ENCODE measurements at regions not wholly inside any gene's neighbourhood (a gene's known extent, or its start where the extent isn't known, plus 50 kb on each side); places are given as distances from the start of the nearest gene placed in this dataset.

- TF ChIP-seq JUNB (IDR thresholded peaks at IDR 0.05; ENCODE audit: unreplicated experiment) = no peak
- no peak for TF ChIP-seq NANOG (IDR thresholded peaks at IDR 0.05; ENCODE audit: borderline replicate concordance)
- TF ChIP-seq, protein P1, sequence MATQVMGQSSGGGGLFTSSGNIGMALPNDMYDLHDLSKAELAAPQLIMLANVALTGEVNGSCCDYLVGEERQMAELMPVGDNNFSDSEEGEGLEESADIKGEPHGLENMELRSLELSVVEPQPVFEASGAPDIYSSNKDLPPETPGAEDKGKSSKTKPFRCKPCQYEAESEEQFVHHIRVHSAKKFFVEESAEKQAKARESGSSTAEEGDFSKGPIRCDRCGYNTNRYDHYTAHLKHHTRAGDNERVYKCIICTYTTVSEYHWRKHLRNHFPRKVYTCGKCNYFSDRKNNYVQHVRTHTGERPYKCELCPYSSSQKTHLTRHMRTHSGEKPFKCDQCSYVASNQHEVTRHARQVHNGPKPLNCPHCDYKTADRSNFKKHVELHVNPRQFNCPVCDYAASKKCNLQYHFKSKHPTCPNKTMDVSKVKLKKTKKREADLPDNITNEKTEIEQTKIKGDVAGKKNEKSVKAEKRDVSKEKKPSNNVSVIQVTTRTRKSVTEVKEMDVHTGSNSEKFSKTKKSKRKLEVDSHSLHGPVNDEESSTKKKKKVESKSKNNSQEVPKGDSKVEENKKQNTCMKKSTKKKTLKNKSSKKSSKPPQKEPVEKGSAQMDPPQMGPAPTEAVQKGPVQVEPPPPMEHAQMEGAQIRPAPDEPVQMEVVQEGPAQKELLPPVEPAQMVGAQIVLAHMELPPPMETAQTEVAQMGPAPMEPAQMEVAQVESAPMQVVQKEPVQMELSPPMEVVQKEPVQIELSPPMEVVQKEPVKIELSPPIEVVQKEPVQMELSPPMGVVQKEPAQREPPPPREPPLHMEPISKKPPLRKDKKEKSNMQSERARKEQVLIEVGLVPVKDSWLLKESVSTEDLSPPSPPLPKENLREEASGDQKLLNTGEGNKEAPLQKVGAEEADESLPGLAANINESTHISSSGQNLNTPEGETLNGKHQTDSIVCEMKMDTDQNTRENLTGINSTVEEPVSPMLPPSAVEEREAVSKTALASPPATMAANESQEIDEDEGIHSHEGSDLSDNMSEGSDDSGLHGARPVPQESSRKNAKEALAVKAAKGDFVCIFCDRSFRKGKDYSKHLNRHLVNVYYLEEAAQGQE (IDR thresholded peaks at IDR 0.05; ENCODE audit: unreplicated experiment) = no peak
- TF ChIP-seq, protein P2, sequence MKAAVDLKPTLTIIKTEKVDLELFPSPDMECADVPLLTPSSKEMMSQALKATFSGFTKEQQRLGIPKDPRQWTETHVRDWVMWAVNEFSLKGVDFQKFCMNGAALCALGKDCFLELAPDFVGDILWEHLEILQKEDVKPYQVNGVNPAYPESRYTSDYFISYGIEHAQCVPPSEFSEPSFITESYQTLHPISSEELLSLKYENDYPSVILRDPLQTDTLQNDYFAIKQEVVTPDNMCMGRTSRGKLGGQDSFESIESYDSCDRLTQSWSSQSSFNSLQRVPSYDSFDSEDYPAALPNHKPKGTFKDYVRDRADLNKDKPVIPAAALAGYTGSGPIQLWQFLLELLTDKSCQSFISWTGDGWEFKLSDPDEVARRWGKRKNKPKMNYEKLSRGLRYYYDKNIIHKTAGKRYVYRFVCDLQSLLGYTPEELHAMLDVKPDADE (IDR thresholded peaks at IDR 0.05) = no peak
Observed at GRCh38 chr10:42952931-42953683, 123.8 kb upstream of the RET start (continued).

GRCh38 chr10:42953684-42954674, 122.9 kb upstream of the RET start:
- DNase-seq (ENCODE audit: low spot score) = no peak
- peaks cover 14% of the 10 kb centered on the region for H3K27me3 ChIP-seq (ENCODE audit: insufficient read depth)
- no peak overlapping the region for H3K27ac Mint-ChIP-seq
- TF ChIP-seq CREB1 (CRISPR knock-in tag; IDR thresholded peaks at IDR 0.05; ENCODE audit: low read depth) (no peak), POLR2AphosphoS5 (IDR thresholded peaks at IDR 0.05; ENCODE audit: low read depth) (no peak), ZNF331 (CRISPR knock-in tag; IDR thresholded peaks at IDR 0.05; ENCODE audit: low read depth) (no peak), NANOG (IDR thresholded peaks at IDR 0.05; ENCODE audit: borderline replicate concordance) (no peak)
- TF ChIP-seq, protein P3, sequence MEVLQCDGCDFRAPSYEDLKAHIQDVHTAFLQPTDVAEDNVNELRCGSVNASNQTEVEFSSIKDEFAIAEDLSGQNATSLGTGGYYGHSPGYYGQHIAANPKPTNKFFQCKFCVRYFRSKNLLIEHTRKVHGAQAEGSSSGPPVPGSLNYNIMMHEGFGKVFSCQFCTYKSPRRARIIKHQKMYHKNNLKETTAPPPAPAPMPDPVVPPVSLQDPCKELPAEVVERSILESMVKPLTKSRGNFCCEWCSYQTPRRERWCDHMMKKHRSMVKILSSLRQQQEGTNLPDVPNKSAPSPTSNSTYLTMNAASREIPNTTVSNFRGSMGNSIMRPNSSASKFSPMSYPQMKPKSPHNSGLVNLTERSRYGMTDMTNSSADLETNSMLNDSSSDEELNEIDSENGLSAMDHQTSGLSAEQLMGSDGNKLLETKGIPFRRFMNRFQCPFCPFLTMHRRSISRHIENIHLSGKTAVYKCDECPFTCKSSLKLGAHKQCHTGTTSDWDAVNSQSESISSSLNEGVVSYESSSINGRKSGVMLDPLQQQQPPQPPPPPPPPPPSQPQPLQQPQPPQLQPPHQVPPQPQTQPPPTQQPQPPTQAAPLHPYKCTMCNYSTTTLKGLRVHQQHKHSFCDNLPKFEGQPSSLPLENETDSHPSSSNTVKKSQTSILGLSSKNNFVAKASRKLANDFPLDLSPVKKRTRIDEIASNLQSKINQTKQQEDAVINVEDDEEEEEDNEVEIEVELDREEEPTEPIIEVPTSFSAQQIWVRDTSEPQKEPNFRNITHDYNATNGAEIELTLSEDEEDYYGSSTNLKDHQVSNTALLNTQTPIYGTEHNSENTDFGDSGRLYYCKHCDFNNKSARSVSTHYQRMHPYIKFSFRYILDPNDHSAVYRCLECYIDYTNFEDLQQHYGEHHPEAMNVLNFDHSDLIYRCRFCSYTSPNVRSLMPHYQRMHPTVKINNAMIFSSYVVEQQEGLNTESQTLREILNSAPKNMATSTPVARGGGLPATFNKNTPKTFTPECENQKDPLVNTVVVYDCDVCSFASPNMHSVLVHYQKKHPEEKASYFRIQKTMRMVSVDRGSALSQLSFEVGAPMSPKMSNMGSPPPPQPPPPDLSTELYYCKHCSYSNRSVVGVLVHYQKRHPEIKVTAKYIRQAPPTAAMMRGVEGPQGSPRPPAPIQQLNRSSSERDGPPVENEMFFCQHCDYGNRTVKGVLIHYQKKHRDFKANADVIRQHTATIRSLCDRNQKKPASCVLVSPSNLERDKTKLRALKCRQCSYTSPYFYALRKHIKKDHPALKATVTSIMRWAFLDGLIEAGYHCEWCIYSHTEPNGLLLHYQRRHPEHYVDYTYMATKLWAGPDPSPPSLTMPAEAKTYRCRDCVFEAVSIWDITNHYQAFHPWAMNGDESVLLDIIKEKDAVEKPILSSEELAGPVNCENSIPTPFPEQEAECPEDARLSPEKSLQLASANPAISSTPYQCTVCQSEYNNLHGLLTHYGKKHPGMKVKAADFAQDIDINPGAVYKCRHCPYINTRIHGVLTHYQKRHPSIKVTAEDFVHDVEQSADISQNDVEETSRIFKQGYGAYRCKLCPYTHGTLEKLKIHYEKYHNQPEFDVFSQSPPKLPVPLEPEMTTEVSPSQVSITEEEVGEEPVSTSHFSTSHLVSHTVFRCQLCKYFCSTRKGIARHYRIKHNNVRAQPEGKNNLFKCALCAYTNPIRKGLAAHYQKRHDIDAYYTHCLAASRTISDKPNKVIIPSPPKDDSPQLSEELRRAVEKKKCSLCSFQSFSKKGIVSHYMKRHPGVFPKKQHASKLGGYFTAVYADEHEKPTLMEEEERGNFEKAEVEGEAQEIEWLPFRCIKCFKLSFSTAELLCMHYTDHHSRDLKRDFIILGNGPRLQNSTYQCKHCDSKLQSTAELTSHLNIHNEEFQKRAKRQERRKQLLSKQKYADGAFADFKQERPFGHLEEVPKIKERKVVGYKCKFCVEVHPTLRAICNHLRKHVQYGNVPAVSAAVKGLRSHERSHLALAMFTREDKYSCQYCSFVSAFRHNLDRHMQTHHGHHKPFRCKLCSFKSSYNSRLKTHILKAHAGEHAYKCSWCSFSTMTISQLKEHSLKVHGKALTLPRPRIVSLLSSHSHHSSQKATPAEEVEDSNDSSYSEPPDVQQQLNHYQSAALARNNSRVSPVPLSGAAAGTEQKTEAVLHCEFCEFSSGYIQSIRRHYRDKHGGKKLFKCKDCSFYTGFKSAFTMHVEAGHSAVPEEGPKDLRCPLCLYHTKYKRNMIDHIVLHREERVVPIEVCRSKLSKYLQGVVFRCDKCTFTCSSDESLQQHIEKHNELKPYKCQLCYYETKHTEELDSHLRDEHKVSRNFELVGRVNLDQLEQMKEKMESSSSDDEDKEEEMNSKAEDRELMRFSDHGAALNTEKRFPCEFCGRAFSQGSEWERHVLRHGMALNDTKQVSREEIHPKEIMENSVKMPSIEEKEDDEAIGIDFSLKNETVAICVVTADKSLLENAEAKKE (CRISPR knock-in tag; IDR thresholded peaks at IDR 0.05) = no peak

More at GRCh38 chr10:42953684-42954674, 122.9 kb upstream of the RET start:
- peaks cover 4% of the 10 kb centered on the region; the same call in 1 of the 2 replicates for H3K4me1 ChIP-seq (ENCODE audit: insufficient read depth)
- H3K36me3 ChIP-seq (ENCODE audit: insufficient read depth) = no peaks in the 10 kb centered on the region
- no peaks in the 10 kb centered on the region for H3K79me2 ChIP-seq (replicated peaks; ENCODE audit: insufficient read depth)
- Mint-ChIP-seq H3K9me3 (peaks cover 7% of the 10 kb centered on the region; the same call in 2 of the 3 replicates), H3K4me1 (peaks cover 21% of the 10 kb centered on the region), H3K27me3 (ENCODE audit: insufficient read depth, low read depth, poor library complexity) (peaks cover 19% of the 10 kb centered on the region), H3K4me3 (no peak overlapping the region), H3K36me3 (ENCODE audit: low read depth) (0 out of 3 replicates have a peak, but pooled peaks cover 2% of the 10 kb centered on the region)
- H3K27ac ChIP-seq (ENCODE audit: low read depth) = no peak overlapping the region
- no peaks in the 10 kb centered on the region; the same call in 1 of the 2 replicates for H3F3A ChIP-seq (replicated peaks; ENCODE audit: low read depth)
- ATAC-seq = no peak
- H3K9me2 ChIP-seq (ENCODE audit: insufficient read depth) = no peaks in the 10 kb centered on the region
- H3K4me3 ChIP-seq = no peak overlapping the region
- no peak overlapping the region for H3K4me2 ChIP-seq
- H4K20me1 ChIP-seq (replicated peaks; ENCODE audit: insufficient read depth) = no peaks in the 10 kb centered on the region
- no peak overlapping the region for H2AFZ ChIP-seq
